B cell (primary cell): ENCODE measurements at regions not wholly inside any gene's neighbourhood (a gene's known extent, or its start where the extent isn't known, plus 50 kb on each side); places are given as distances from the start of the nearest gene placed in this dataset.

Experiments used
- ATAC-seq: fragments of 200-7000 bp; cut with Tn5 transposase; one replicate; pipeline ENCODE4 v1.10.0; 2021; ENCODE audit warnings: low read depth, mild to moderate bottlenecking, moderate number of reproducible peaks, moderate library complexity
- CTCF ChIA-PET: fragments of 350-600 bp; sonication (Branson Sonifier 250); formaldehyde crosslinking; loops from one replicate; lab custom pipeline; 2021; ENCODE audit warnings: antibody characterized with exemption, inconsistent platforms; lab: Charles Lee
- POLR2A ChIA-PET: fragments of 350-600 bp; sonication (Branson Sonifier 250); formaldehyde crosslinking; loops from one replicate; lab custom pipeline; 2021; ENCODE audit warnings: antibody characterized with exemption; lab: Charles Lee
- DNase-seq: peaks from one replicate; pipeline ENCODE4 v3.0.0; 2013
- H2AFZ ChIP-seq: 2 replicates; pipeline ENCODE4 v1.6.1; 2012; ENCODE audit warnings: mild to moderate bottlenecking, low read depth, low read length; ENCODE audit not compliant: insufficient read depth, poor library complexity, severe bottlenecking
- H3K27ac ChIP-seq, 2 donors: 1 replicate in 1 of 2; 2 replicates in 1 of 2; pipeline ENCODE4 v1.5.1; 2012 to 2013; ENCODE audit warnings: low read length in 2 of 2, mild to moderate bottlenecking in 2 of 2, moderate library complexity in 1 of 2
- H3K27me3 ChIP-seq, 4 experiments: fragments of 200-600 bp in 1 of 4; sonication (generic) in 1 of 4; replicated peaks in 1 of 4; 1 replicate in 2 of 4; 2 replicates in 2 of 4; pipeline versions ENCODE4 v1.6.1 to v1.7.0; 2013 to 2016; ENCODE audit warnings: low read length in 3 of 4, mild to moderate bottlenecking in 2 of 4, mixed read lengths in 1 of 4, moderate library complexity in 1 of 4; ENCODE audit not compliant: insufficient read depth in 4 of 4, control insufficient read depth in 3 of 4; ENCODE audit errors: control extremely low read depth in 1 of 4
- H3K36me3 ChIP-seq, 2 experiments: replicated peaks in 1 of 2; 1 replicate in 1 of 2; 2 replicates in 1 of 2; pipeline versions ENCODE4 v1.6.1 to v1.7.1; 2013; ENCODE audit warnings: low read length in 1 of 2; ENCODE audit not compliant: insufficient read depth in 2 of 2, control insufficient read depth in 1 of 2; ENCODE audit errors: control extremely low read depth in 1 of 2, extremely low read depth in 1 of 2
- H3K4me1 ChIP-seq, 2 donors: fragments of 200-600 bp in 1 of 2; sonication (generic) in 1 of 2; 1 replicate in 1 of 2; 2 replicates in 1 of 2; pipeline versions ENCODE4 v1.5.1 to v1.6.1; 2013 to 2017; ENCODE audit warnings: low read length in 2 of 2; ENCODE audit not compliant: control insufficient read depth in 2 of 2, insufficient read depth in 2 of 2
- H3K4me2 ChIP-seq: replicated peaks from 2 replicates; pipeline ENCODE3; 2012; ENCODE audit warnings: mild to moderate bottlenecking, low read depth, low read length; ENCODE audit not compliant: poor library complexity, severe bottlenecking
- H3K4me3 ChIP-seq, 5 experiments: fragments of 200-600 bp in 1 of 5; sonication (generic) in 1 of 5; 1 replicate in 3 of 5; 2 replicates in 2 of 5; pipeline versions ENCODE4 v1.5.1 to v1.7.0; 2011 to 2016; ENCODE audit warnings: low read length in 4 of 5, mild to moderate bottlenecking in 4 of 5, low read depth in 2 of 5, control low read depth in 1 of 5, moderate library complexity in 1 of 5; ENCODE audit not compliant: insufficient read depth in 1 of 5; ENCODE audit errors: control extremely low read depth in 1 of 5, extremely low read depth in 1 of 5
- H3K79me2 ChIP-seq: fragments of 200-600 bp; sonication (generic); one replicate; pipeline ENCODE4 v1.6.0; 2016; ENCODE audit warnings: low read length; ENCODE audit not compliant: control insufficient read depth, insufficient read depth
- H3K9ac ChIP-seq: fragments of 200-600 bp; sonication (generic); 2 replicates; pipeline ENCODE4 v1.6.1; 2017; ENCODE audit warnings: mild to moderate bottlenecking, low read length, moderate library complexity
- H3K9me3 ChIP-seq, 3 donors: one replicate each; pipeline versions ENCODE4 v1.6.1 to v1.7.1; 2013; ENCODE audit warnings: low read length in 2 of 3; ENCODE audit not compliant: control insufficient read depth in 2 of 3, insufficient read depth in 1 of 3; ENCODE audit errors: control extremely low read depth in 1 of 3
- H4K20me1 ChIP-seq: 2 replicates; pipeline ENCODE4 v1.6.0; 2012; ENCODE audit warnings: mild to moderate bottlenecking, low read length; ENCODE audit not compliant: insufficient read depth, control insufficient read depth, poor library complexity, severe bottlenecking
- H3K27ac Mint-ChIP-seq: one replicate; pipeline ENCODE4 v1.8.0; 2021; ENCODE audit warnings: mixed read lengths
- H3K27me3 Mint-ChIP-seq: one replicate; pipeline ENCODE4 v1.8.0; 2021; ENCODE audit warnings: mixed read lengths
- H3K4me1 Mint-ChIP-seq: one replicate; pipeline ENCODE4 v1.8.0; 2021; ENCODE audit warnings: mixed read lengths
- H3K4me3 Mint-ChIP-seq: one replicate; pipeline ENCODE4 v1.8.0; 2021; ENCODE audit warnings: mixed read lengths
- H3K9me3 Mint-ChIP-seq: one replicate; pipeline ENCODE4 v1.8.0; 2022; ENCODE audit warnings: mixed read lengths; ENCODE audit not compliant: insufficient read depth
- CTCF ChIP-seq: fragments of 200-600 bp; IDR thresholded peaks from one replicate; pipeline ENCODE4 v1.8.0; 2022; ENCODE audit warnings: antibody characterized with exemption, mild to moderate bottlenecking
- EZH2 ChIP-seq: IDR thresholded peaks from 2 replicates; pipeline ENCODE4 v1.6.1; 2012; ENCODE audit warnings: borderline replicate concordance, low read depth, mild to moderate bottlenecking, moderate library complexity, low read length; ENCODE audit not compliant: insufficient read depth, poor library complexity, severe bottlenecking
- WGBS: methylation state at CpG from one replicate; pipeline ENCODE4 v1.1.5; 2013; ENCODE audit warnings: missing lambda C conversion rate; ENCODE audit not compliant: insufficient coverage; 5-methylcytosine and 5-hydroxymethylcytosine counted together
- intact Hi-C: fragments of 100-400 bp; cut with micrococcal nuclease; formaldehyde crosslinking; loops from one replicate; pipeline ENCODE4 v1.10.0; 2022

- Histone ChIP-seq H3K4me2 (no peak overlapping the region), H3K4me1 (no peaks in the 10 kb centered on the region), H2AFZ (peak overlapping the region; percentile 5), H3K9me3 (no peaks in the 10 kb centered on the region), H3K9ac (no peak overlapping the region), H3K36me3 (no peaks in the 10 kb centered on the region), H3K27ac (no peak overlapping the region), H3K27me3 (no peaks in the 10 kb centered on the region), H3K4me3 (no peak overlapping the region), H3K79me2 (no peaks in the 10 kb centered on the region), H4K20me1 (no peaks in the 10 kb centered on the region)
- 13% methylated on average over 1 of the region's 2 CpGs for WGBS
- H3K9me3 Mint-ChIP-seq, result no peaks in the 10 kb centered on the region
- CTCF ChIA-PET, result no interaction called here
- no peak for TF ChIP-seq CTCF
- TF ChIP-seq EZH2, result no peak
- no peak overlapping the region for H3K4me3 Mint-ChIP-seq
- peaks cover 4% of the 10 kb centered on the region for H3K4me1 Mint-ChIP-seq
- POLR2A ChIA-PET, result no interaction called here
- DNase-seq, result no peak
- intact Hi-C loops, result no loop called here
- H3K27me3 Mint-ChIP-seq, result no peaks in the 10 kb centered on the region
- no peak overlapping the region for H3K27ac Mint-ChIP-seq
- ATAC-seq, result no peak
These were observed 1099.7 kb downstream of the DTWD2 start for GRCh38 chr5:117888688-117889087.

GRCh38 chr5:117881426-117882230, 1106.7 kb downstream of the DTWD2 start:
- CTCF ChIA-PET, result no interaction called here

More at GRCh38 chr5:117881426-117882230, 1106.7 kb downstream of the DTWD2 start:
- Histone ChIP-seq H3K9ac (no peak overlapping the region), H3K27ac (no peak overlapping the region), H2AFZ (no peak overlapping the region), H3K4me2 (no peak overlapping the region), H3K4me3 (no peak overlapping the region), H3K36me3 (no peaks in the 10 kb centered on the region), H3K79me2 (no peaks in the 10 kb centered on the region), H4K20me1 (no peaks in the 10 kb centered on the region), H3K27me3 (no peaks in the 10 kb centered on the region), H3K4me1 (no peaks in the 10 kb centered on the region), H3K9me3 (no peaks in the 10 kb centered on the region)
- peaks cover 3% of the 10 kb centered on the region for H3K9me3 Mint-ChIP-seq
- ATAC-seq (no peak), DNase-seq (no peak)
- 86% methylated on average over 2 of the region's 4 CpGs for WGBS
- H3K4me3 Mint-ChIP-seq, result no peak overlapping the region
- H3K27ac Mint-ChIP-seq, result no peak overlapping the region
- intact Hi-C loops, result no loop called here
- POLR2A ChIA-PET, result no interaction called here
- TF ChIP-seq EZH2 (no peak), CTCF (no peak)
- no peaks in the 10 kb centered on the region for H3K4me1 Mint-ChIP-seq
- no peaks in the 10 kb centered on the region for H3K27me3 Mint-ChIP-seq
